ENCODE measurements at regions not wholly inside any gene's neighbourhood (a gene's known extent, or its start where the extent isn't known, plus 50 kb on each side); places are given as distances from the start of the nearest gene placed in this dataset.

DNA sequence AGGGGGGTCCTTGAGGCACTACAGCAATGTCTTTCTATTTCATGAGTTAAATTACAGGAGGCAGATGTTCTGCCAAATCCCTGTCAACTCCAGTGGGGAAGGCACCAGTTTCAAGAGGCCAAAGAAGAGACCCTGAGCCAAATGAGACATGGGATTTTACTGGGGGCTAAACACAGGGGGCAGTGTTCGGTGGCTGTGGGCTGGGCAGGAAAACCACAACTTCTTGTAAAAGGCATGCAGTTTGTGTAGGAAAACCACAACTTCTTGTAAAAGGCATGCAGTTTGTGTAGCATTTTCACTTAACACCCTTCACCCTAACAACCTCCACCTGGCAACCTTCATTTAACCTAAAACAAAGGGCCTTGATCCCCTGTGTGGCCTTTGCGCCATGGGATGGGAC lies 61.0 kb downstream of the POLR2M start:
- Mint-ChIP-seq H3K9me3 (no peaks in the 10 kb centered on the region), H3K27ac (peak overlapping the region in 1 of 2 donors; percentile 36), H3K4me3 (no peak overlapping the region), H3K4me1 (peaks cover 18% of the 10 kb centered on the region), H3K27me3 (no peaks in the 10 kb centered on the region)
- DNase-seq = no peak
- no peak for ATAC-seq

DNA sequence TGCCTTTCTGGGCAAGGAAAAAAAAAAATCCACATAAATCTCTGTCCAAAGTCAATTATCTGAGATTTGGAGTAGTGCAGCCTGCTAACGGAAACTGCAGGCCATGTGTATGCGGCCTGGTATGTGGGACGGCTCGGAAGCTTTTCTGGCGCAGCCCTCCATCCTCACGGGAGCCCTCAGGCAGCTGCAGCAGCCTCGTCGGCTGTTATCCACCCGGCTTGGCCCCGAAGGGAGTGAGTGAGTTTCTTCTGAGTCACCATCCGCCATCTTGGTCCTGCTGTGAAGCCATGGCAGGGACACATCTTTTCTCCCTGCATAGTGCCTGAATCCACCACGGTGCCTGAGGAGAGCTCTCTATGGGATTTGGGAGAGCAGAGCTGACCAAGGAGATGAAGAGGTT lies 62.8 kb downstream of the POLR2M start:
- no peak for ATAC-seq
- H3K27ac Mint-ChIP-seq = no peak overlapping the region
- H3K4me3 Mint-ChIP-seq = no peak overlapping the region
- H3K4me1 Mint-ChIP-seq = peaks cover 24% of the 10 kb centered on the region
- no peaks in the 10 kb centered on the region for H3K9me3 Mint-ChIP-seq
- H3K27me3 Mint-ChIP-seq = no peaks in the 10 kb centered on the region
- DNase-seq = no peak

DNA sequence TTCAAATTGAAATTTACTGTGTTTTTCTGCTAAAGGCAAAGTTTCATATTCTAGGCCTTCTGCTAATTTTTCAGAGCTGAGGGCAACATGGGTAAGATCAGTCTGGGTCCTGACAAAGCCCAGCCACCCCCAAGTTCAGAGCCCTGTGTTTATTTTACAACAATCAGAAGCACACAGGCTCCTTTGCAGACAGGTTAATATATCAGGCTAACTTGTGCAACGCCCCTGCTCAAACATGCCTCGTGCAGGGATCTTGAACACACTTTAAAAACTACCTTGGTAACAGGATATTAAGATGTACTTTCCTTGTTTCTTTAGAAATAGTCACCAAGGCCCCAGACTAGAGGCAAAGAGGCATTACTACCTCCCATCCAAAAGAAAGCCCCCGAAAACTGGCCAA lies 64.0 kb downstream of the POLR2M start:
- DNase-seq (no peak), ATAC-seq (no peak)
- Mint-ChIP-seq H3K4me1 (peaks cover 24% of the 10 kb centered on the region), H3K9me3 (no peaks in the 10 kb centered on the region), H3K4me3 (no peak overlapping the region), H3K27ac (no peak overlapping the region), H3K27me3 (no peaks in the 10 kb centered on the region)

DNA sequence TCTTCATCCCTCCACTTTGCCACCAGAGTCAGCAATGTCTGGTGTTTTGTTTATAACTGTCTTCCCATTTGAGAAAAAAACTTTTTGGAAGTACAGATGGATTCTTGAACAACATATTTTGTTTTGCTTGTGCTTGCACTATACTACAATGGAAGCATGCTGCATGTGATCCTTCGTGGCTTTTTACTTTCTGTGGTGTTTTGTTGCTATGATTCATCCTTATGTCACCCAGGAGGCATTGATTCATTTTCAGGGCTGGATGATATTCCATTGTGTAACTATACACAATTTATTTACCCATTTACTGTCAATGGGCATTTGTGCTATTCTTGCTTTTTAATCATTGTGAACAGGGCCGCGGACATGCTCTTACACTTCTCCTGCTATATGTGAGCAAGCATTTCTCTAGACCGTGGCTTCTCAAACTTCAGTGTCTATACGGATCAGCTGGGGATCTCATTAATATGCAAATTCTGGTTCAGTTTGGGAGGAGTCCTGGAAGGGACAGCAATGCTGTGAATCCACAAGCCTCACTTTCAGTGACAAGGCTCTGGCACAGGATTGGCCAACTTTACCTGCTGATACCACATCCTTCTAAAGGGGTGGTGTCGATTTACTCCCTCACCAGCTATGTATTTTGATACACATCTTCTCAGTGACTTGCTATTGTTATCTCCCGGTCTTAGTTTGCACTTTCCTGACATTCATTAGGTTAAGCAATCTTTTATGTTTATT lies 65.9 kb downstream of the POLR2M start:
- Mint-ChIP-seq H3K27ac (no peak overlapping the region), H3K9me3 (no peaks in the 10 kb centered on the region), H3K4me1 (peaks cover 27% of the 10 kb centered on the region), H3K27me3 (no peaks in the 10 kb centered on the region), H3K4me3 (no peak overlapping the region)
- DNase-seq = no peak
- peak; percentile 74 for ATAC-seq

DNA sequence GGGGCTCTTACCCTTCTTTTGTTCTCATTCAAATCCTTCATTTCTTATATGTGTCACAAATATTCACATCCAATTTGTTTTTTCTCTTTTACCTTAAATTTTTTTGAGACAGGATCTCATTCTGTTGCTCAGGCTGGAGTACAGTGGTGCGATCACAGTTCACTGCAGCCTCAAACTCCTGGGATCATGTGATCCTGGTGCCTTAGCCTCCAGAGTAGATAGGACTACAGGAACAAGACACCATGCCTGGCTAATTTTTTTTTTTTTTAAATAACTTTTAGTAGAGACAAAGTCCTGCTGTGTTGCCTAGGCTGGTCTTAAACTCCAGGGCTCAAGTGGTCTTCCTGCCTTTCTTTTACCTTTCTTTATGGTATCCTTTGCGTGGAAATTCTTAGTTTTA lies 66.5 kb downstream of the POLR2M start:
- no peaks in the 10 kb centered on the region for H3K9me3 Mint-ChIP-seq
- peaks cover 28% of the 10 kb centered on the region for H3K4me1 Mint-ChIP-seq

DNA sequence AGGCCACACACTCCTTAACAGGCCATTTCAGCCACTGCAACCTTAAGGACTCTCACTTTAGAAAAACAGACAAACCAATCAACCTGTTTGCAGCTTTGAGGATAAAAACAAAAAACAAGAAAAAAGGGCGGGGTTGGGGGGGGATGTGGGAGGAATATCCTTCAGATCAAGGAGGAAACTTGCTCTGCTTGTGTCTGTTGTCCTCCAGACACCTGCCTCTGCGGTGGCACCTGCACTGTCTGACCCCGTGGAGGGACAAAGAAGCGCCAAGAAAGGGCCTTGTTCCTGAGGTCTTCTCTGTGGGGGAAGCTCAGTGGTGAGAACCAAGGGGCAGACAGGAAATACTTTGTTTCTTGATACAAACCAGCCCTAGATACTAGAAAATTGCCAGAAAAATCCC lies 70.5 kb downstream of the POLR2M start:
- no peak for ATAC-seq
- H3K27ac Mint-ChIP-seq = peak overlapping the region in 1 of 2 donors; percentile 43
- no peaks in the 10 kb centered on the region for H3K27me3 Mint-ChIP-seq
- no peaks in the 10 kb centered on the region for H3K9me3 Mint-ChIP-seq
- no peak for DNase-seq
- no peak overlapping the region for H3K4me3 Mint-ChIP-seq
- peaks cover 28% of the 10 kb centered on the region for H3K4me1 Mint-ChIP-seq

More for the DNA sequence above, 66.5 kb downstream of the POLR2M start:
- Mint-ChIP-seq H3K4me3 (no peak overlapping the region), H3K27ac (no peak overlapping the region), H3K27me3 (no peaks in the 10 kb centered on the region)
- ATAC-seq (no peak), DNase-seq (no peak)

DNA sequence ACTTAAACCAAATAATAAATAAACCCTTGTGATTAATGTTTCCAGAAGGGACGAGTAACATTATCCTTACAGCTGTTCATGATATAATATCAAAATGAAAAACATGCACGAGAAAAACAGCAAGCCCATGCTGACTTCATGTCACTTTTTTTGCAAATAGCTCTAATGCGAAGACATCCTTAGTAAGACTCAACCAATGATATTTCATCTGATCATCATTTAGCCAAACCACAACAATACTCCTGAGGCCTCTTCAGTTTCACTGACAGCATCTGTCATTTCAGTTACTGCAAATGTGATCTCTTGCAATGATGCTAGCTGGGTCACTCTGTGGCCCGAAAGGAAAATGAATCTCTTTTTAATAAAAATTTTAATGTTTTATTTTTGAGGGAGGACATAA lies 74.0 kb downstream of the POLR2M start:
- H3K4me1 Mint-ChIP-seq = peaks cover 20% of the 10 kb centered on the region
- no peak overlapping the region for H3K27ac Mint-ChIP-seq
- H3K4me3 Mint-ChIP-seq = no peak overlapping the region
- ATAC-seq (no peak), DNase-seq (no peak)
- no peaks in the 10 kb centered on the region for H3K9me3 Mint-ChIP-seq
- H3K27me3 Mint-ChIP-seq = no peaks in the 10 kb centered on the region

DNA sequence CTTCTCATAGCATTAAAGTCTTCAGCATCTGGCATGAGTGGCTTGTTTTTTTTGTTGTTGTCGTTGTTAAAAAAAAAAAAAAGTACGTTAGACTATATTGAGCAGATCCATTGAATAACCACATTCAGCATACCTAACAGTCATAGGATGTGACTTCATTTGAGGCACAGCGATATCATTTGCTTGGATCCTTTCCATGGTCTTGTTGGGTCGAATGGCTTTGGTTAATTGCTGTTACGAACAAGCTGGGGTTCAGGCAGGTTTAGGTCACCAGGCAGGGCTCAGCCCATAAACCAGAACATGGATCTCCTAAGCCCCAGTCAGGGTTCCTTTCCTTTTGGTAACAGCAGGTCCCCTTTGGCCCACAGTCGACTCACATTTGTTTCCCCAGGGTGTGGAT lies 76.2 kb downstream of the POLR2M start:
- DNase-seq (no peak), ATAC-seq (no peak)
- no peaks in the 10 kb centered on the region for H3K27me3 Mint-ChIP-seq
- no peak overlapping the region for H3K27ac Mint-ChIP-seq
- H3K9me3 Mint-ChIP-seq = no peaks in the 10 kb centered on the region
- H3K4me3 Mint-ChIP-seq = no peak overlapping the region
- H3K4me1 Mint-ChIP-seq = peaks cover 9% of the 10 kb centered on the region

DNA sequence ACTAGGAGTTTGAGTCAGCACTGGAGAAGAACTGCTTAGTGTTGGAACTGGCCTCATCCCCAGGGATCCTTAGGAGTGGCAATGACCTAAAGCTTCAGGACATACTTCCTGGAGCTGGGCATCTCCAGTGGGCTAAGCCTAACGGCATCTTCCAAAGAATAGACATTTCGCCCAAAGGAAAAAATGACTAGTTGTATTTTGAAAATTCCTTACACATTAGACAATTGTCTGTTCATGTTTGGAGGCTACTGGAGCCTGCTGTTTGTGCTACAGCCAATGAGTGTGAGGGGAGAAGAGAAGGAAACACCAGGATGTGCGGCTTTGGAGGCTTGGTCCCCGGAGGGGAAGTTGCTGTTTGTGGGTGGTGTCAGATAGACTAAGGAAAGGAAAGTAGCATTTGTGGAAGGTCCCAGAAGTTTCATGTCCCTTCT lies 77.6 kb downstream of the POLR2M start:
- H3K27me3 Mint-ChIP-seq = no peaks in the 10 kb centered on the region
- no peak overlapping the region for H3K4me3 Mint-ChIP-seq
- H3K9me3 Mint-ChIP-seq = no peaks in the 10 kb centered on the region
- ATAC-seq (no peak), DNase-seq (no peak)
- no peak overlapping the region for H3K27ac Mint-ChIP-seq
- peaks cover 2% of the 10 kb centered on the region for H3K4me1 Mint-ChIP-seq

DNA sequence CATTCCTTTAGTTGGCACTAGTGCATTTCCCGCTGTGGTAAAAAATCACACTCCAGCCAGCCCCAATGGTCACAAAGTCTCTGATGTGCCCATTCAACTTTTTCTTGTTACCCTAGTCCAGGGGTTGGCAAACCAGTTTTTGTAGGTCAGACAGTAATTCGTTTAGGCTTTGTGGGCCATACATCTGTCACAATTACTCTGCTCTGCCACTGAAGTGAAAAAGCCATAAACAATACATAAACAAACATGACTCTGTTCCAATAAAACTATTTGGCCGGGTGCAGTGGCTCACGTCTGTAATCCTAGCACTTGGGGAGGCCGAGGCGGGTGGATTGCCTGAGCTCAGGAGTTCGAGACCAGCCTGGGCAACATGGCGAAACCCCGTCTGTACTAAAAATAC lies 78.5 kb downstream of the POLR2M start:
- no peak for DNase-seq
- no peaks in the 10 kb centered on the region for H3K27me3 Mint-ChIP-seq

DNA sequence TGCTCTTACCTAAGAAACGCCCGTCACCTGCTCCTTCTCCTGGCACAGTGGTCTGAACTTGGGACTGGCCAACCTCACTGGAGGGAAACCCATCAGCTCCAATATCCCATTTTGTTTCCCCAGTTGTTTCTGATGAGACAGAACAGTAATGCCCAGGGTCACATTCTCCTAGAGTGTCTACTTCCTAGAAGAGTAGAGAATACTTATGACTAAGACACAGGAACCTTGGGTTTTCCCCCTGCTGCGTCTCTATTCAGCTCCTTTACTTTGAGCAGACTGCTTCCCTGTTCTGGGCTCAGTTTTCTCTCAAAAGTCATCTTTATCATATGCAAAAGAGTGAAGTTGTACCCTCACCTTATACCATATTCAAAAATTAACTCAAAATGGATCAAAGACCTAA lies 79.4 kb downstream of the POLR2M start:
- H3K4me1 Mint-ChIP-seq = no peaks in the 10 kb centered on the region
- H3K9me3 Mint-ChIP-seq = no peaks in the 10 kb centered on the region
- H3K4me3 Mint-ChIP-seq = no peak overlapping the region
- DNase-seq = no peak
- no peaks in the 10 kb centered on the region for H3K27me3 Mint-ChIP-seq
- no peak overlapping the region for H3K27ac Mint-ChIP-seq
- ATAC-seq = peak; percentile 46

More for the DNA sequence above, 78.5 kb downstream of the POLR2M start:
- Mint-ChIP-seq H3K9me3 (no peaks in the 10 kb centered on the region), H3K4me1 (no peaks in the 10 kb centered on the region), H3K4me3 (no peak overlapping the region), H3K27ac (no peak overlapping the region)
- ATAC-seq = no peak

DNA sequence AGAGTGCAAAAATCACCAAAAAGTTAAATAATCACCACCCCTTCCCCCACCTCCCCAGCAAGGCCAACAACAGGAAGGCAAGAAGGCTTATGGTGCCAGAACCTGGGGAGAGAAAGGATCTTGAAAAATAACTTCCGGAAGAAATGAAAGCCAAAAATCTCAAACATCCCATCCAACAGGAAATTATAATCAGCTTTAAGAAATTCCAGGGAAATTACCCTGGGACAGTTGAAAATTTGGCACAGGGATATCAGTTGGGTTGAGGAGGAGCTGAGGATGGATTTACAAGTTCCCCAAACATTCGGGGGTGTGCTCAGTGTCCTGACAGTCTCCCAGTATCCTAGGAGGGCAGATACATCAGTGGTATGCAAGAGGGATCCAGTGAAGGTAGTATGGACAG lies 82.7 kb downstream of the POLR2M start:
- DNase-seq = no peak
- Mint-ChIP-seq H3K27me3 (no peaks in the 10 kb centered on the region), H3K4me3 (no peak overlapping the region), H3K9me3 (no peaks in the 10 kb centered on the region), H3K4me1 (no peaks in the 10 kb centered on the region), H3K27ac (no peak overlapping the region)
- ATAC-seq = no peak

DNA sequence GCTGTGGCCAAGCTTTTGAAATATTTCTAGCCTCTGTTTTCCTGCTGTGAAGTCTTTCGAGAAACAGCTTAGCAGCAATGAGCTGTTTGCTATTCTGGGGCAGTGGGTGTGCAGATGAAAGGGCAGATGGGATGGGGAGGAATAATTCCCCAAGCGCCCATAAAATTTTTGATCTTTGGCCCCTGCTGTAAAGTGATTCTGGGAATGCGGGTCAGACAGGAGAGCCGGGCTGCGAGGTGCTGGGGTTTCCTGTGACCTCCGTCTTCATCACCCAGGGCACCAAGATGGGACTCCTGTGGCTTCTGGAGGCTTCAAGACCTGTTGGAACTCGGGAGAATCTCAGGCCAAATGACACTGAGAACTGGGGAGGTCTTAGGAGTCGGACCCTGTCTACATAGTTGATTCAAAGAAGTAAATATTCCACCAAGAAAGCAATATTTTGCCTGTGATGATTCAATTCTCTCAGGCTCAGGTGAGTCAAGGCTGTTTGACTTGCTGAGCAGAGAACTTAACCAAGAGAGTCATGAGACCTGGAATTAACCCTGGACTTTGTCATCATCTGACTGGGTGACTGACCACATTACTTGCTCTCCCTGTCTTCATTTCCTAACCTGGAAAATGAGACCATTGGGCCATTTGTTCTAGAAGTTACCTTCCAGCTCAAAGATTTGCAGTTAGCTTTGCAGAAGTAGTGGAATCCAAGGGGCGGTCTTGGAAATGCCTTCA lies 86.4 kb downstream of the POLR2M start:
- H3K9me3 Mint-ChIP-seq = no peaks in the 10 kb centered on the region
- H3K27ac Mint-ChIP-seq = no peak overlapping the region
- DNase-seq (no peak), ATAC-seq (no peak)
- no peaks in the 10 kb centered on the region for H3K27me3 Mint-ChIP-seq
- H3K4me1 Mint-ChIP-seq = no peaks in the 10 kb centered on the region
- H3K4me3 Mint-ChIP-seq = no peak overlapping the region

DNA sequence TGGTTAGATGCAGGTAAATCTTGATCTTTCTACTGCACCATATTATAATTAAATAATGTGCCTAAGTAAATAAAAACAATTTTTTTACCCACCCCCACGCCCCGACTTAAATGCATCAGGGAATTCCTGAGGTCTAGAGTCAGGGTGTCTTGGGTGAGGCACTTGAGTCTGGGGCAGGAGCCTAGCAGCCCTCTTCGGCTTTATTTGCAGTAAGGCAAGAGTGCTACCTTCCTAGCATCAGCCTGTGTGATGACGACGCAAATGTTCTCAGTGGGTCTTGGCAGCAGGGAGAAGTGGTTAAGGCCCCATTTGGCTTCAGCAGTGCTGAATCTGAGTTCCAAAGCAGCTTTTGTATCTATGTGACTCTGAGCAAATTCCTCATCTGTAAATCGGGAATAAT lies 88.7 kb downstream of the POLR2M start:
- Mint-ChIP-seq H3K27ac (no peak overlapping the region), H3K4me3 (no peak overlapping the region), H3K27me3 (no peaks in the 10 kb centered on the region), H3K9me3 (no peaks in the 10 kb centered on the region), H3K4me1 (no peaks in the 10 kb centered on the region)
- no peak for ATAC-seq
- DNase-seq = no peak

DNA sequence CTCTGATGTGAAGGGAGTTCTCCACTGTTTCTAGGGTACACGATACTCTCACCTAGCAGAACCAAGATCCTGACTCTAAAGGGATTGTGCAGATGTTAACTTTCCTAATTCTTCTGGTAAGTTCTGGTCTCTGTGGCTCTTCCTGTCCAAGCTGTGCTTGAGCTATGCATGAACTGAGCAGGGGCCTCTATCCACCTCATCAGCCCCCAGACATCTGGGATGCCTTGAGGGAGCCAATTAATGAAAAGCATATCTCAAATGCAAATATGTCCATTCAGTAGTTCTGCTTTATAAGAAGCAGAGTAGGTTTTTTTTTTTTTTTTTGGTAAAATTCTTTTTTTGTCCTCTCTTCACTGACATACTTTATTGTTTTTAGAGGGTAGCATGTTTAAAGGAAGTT lies 89.6 kb downstream of the POLR2M start:
- H3K4me1 Mint-ChIP-seq = no peaks in the 10 kb centered on the region
- DNase-seq (no peak), ATAC-seq (no peak)
- H3K9me3 Mint-ChIP-seq = no peaks in the 10 kb centered on the region
- H3K27me3 Mint-ChIP-seq = no peaks in the 10 kb centered on the region
- no peak overlapping the region for H3K4me3 Mint-ChIP-seq
- no peak overlapping the region for H3K27ac Mint-ChIP-seq

DNA sequence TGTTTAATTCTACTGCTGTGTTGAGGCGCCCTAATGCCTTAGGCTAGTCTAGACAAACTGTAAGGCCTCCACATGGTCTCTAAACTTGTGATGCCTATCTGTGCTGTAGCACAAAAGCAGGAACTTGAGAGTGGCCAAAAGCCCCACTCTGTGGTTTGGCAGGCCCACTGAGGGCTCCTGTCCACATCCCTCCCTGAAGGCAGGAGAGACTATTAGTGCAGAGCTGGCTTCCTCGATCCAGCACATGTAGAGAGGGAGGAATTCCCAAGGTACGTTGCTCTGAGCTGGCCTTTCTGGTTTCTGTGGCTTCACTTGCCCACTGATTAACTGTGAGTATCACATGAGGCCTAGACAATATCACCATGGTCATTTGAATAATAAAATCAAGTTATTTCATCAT lies 90.6 kb downstream of the POLR2M start:
- no peak overlapping the region for H3K4me3 Mint-ChIP-seq
- no peaks in the 10 kb centered on the region for H3K27me3 Mint-ChIP-seq
- H3K9me3 Mint-ChIP-seq = no peaks in the 10 kb centered on the region
- no peaks in the 10 kb centered on the region for H3K4me1 Mint-ChIP-seq
- ATAC-seq (no peak), DNase-seq (no peak)
- H3K27ac Mint-ChIP-seq = no peak overlapping the region
